SJCRH30 (cell line): ENCODE measurements at regions not wholly inside any gene's neighbourhood (a gene's known extent, or its start where the extent isn't known, plus 50 kb on each side); places are given as distances from the start of the nearest gene placed in this dataset.

Experiments
- DNase-seq, 2 experiments: peaks; one replicate each; pipeline ENCODE4 v3.0.0-alpha.2; 2015 to 2020
- H3K27ac ChIP-seq: fragments of 250-450 bp; sonication (Bioruptor Pico); 2 replicates; pipeline ENCODE4 v1.5.1; 2020; ENCODE audit warnings: mild to moderate bottlenecking, moderate library complexity
- H3K27me3 ChIP-seq: fragments of 250-450 bp; sonication (Bioruptor Pico); 2 replicates; pipeline ENCODE4 v1.5.1; 2020; ENCODE audit warnings: mild to moderate bottlenecking, moderate library complexity
- H3K36me3 ChIP-seq: fragments of 250-450 bp; sonication (Bioruptor Pico); 2 replicates; pipeline ENCODE4 v1.5.1; 2020; ENCODE audit warnings: mild to moderate bottlenecking, moderate library complexity
- H3K4me1 ChIP-seq: fragments of 250-450 bp; sonication (Bioruptor Pico); 2 replicates; pipeline ENCODE4 v1.5.1; 2020; ENCODE audit warnings: mild to moderate bottlenecking, moderate library complexity
- H3K4me3 ChIP-seq: fragments of 250-450 bp; sonication (Bioruptor Pico); 2 replicates; pipeline ENCODE4 v1.5.1; 2020; ENCODE audit warnings: mild to moderate bottlenecking, moderate library complexity
- H3K9me3 ChIP-seq: fragments of 250-450 bp; sonication (Bioruptor Pico); replicated peaks from 2 replicates; pipeline ENCODE4 v1.5.1; 2020; ENCODE audit warnings: mild to moderate bottlenecking, moderate library complexity

- H3K4me1 ChIP-seq, result no peaks in the 10 kb centered on the region
- H3K27ac ChIP-seq, result no peak overlapping the region
- H3K4me3 ChIP-seq, result no peak overlapping the region
- H3K9me3 ChIP-seq, result no peaks in the 10 kb centered on the region
- no peaks in the 10 kb centered on the region for H3K27me3 ChIP-seq
- H3K36me3 ChIP-seq, result no peaks in the 10 kb centered on the region
- no peak for DNase-seq
Observed at GRCh38 chr4:134798573-134798972, 597.0 kb upstream of the PABPC4L start.

GRCh38 chr4:134787315-134787714 is 585.7 kb upstream of the PABPC4L start:
- Histone ChIP-seq H3K27ac (no peak overlapping the region), H3K36me3 (no peaks in the 10 kb centered on the region), H3K4me3 (no peak overlapping the region), H3K4me1 (no peaks in the 10 kb centered on the region), H3K27me3 (no peaks in the 10 kb centered on the region), H3K9me3 (no peaks in the 10 kb centered on the region)
- no peak for DNase-seq

GRCh38 chr4:134780244-134780643 is 578.7 kb upstream of the PABPC4L start:
- Histone ChIP-seq H3K27ac (no peak overlapping the region), H3K27me3 (no peaks in the 10 kb centered on the region), H3K4me1 (no peaks in the 10 kb centered on the region), H3K4me3 (no peak overlapping the region), H3K36me3 (no peaks in the 10 kb centered on the region), H3K9me3 (no peaks in the 10 kb centered on the region)
- DNase-seq, result no peak

- no peaks in the 10 kb centered on the region for H3K36me3 ChIP-seq
- peak in 1 of 2 experiments; percentile 34 for DNase-seq
- no peaks in the 10 kb centered on the region for H3K9me3 ChIP-seq
- H3K27ac ChIP-seq, result no peak overlapping the region
- no peaks in the 10 kb centered on the region; the same call in 1 of the 2 replicates for H3K4me1 ChIP-seq
- H3K4me3 ChIP-seq, result no peak overlapping the region
- no peaks in the 10 kb centered on the region for H3K27me3 ChIP-seq
Observed at GRCh38 chr4:134777606-134778005, 576.0 kb upstream of the PABPC4L start.

- peak; percentile 68 to 79 for DNase-seq
- Histone ChIP-seq H3K9me3 (no peaks in the 10 kb centered on the region), H3K4me1 (no peaks in the 10 kb centered on the region; the same call in none of the 2 replicates), H3K27ac (peak overlapping the region; percentile 10; the same call in 1 of the 2 replicates), H3K4me3 (no peak overlapping the region), H3K27me3 (no peaks in the 10 kb centered on the region), H3K36me3 (no peaks in the 10 kb centered on the region)
Observed at GRCh38 chr4:134773497-134774000, 572.0 kb upstream of the PABPC4L start.

GRCh38 chr4:134762053-134762452 is 560.5 kb upstream of the PABPC4L start:
- Histone ChIP-seq H3K27ac (no peak overlapping the region), H3K9me3 (no peaks in the 10 kb centered on the region), H3K4me1 (no peaks in the 10 kb centered on the region), H3K4me3 (no peak overlapping the region), H3K36me3 (no peaks in the 10 kb centered on the region), H3K27me3 (no peaks in the 10 kb centered on the region)
- DNase-seq, result peak in 1 of 2 experiments; percentile 27

- Histone ChIP-seq H3K9me3 (no peaks in the 10 kb centered on the region), H3K4me3 (no peak overlapping the region), H3K27ac (no peak overlapping the region), H3K4me1 (no peaks in the 10 kb centered on the region), H3K36me3 (no peaks in the 10 kb centered on the region), H3K27me3 (no peaks in the 10 kb centered on the region)
- no peak for DNase-seq
Observed at GRCh38 chr4:134756421-134756820, 554.8 kb upstream of the PABPC4L start.

- DNase-seq, result no peak
- Histone ChIP-seq H3K27me3 (no peaks in the 10 kb centered on the region), H3K4me1 (no peaks in the 10 kb centered on the region)
Observed at GRCh38 chr4:134754301-134755019, 552.9 kb upstream of the PABPC4L start.

GRCh38 chr4:134753390-134753789 is 551.8 kb upstream of the PABPC4L start:
- no peak for DNase-seq
- Histone ChIP-seq H3K4me1 (no peaks in the 10 kb centered on the region), H3K27me3 (no peaks in the 10 kb centered on the region), H3K36me3 (no peaks in the 10 kb centered on the region), H3K27ac (no peak overlapping the region), H3K9me3 (no peaks in the 10 kb centered on the region), H3K4me3 (no peak overlapping the region)

More at GRCh38 chr4:134754301-134755019, 552.9 kb upstream of the PABPC4L start:
- H3K27ac ChIP-seq, result no peak overlapping the region
- no peak overlapping the region for H3K4me3 ChIP-seq
- no peaks in the 10 kb centered on the region for H3K36me3 ChIP-seq
- no peaks in the 10 kb centered on the region for H3K9me3 ChIP-seq

GRCh38 chr4:134747108-134747805 is 545.7 kb upstream of the PABPC4L start:
- Histone ChIP-seq H3K36me3 (no peaks in the 10 kb centered on the region), H3K4me3 (no peak overlapping the region), H3K27ac (no peak overlapping the region), H3K4me1 (no peaks in the 10 kb centered on the region), H3K9me3 (no peaks in the 10 kb centered on the region), H3K27me3 (no peaks in the 10 kb centered on the region)
- no peak for DNase-seq

GRCh38 chr4:134740290-134740689 is 538.7 kb upstream of the PABPC4L start:
- Histone ChIP-seq H3K27me3 (no peaks in the 10 kb centered on the region), H3K4me1 (no peaks in the 10 kb centered on the region), H3K4me3 (no peak overlapping the region), H3K9me3 (no peaks in the 10 kb centered on the region), H3K27ac (no peak overlapping the region), H3K36me3 (no peaks in the 10 kb centered on the region)
- DNase-seq, result no peak

GRCh38 chr4:134735901-134736300 is 534.3 kb upstream of the PABPC4L start:
- H3K4me3 ChIP-seq, result no peak overlapping the region
- H3K27ac ChIP-seq, result no peak overlapping the region
- H3K27me3 ChIP-seq, result no peaks in the 10 kb centered on the region
- H3K36me3 ChIP-seq, result no peaks in the 10 kb centered on the region
- no peaks in the 10 kb centered on the region for H3K4me1 ChIP-seq
- DNase-seq, result no peak
- no peaks in the 10 kb centered on the region for H3K9me3 ChIP-seq

GRCh38 chr4:134727696-134728095 is 526.1 kb upstream of the PABPC4L start:
- Histone ChIP-seq H3K9me3 (no peaks in the 10 kb centered on the region), H3K27ac (no peak overlapping the region), H3K27me3 (no peaks in the 10 kb centered on the region), H3K36me3 (no peaks in the 10 kb centered on the region), H3K4me1 (no peaks in the 10 kb centered on the region), H3K4me3 (no peak overlapping the region)
- no peak for DNase-seq

GRCh38 chr4:134722306-134722705 is 520.7 kb upstream of the PABPC4L start:
- Histone ChIP-seq H3K27ac (no peak overlapping the region), H3K4me3 (no peak overlapping the region), H3K4me1 (no peaks in the 10 kb centered on the region), H3K27me3 (no peaks in the 10 kb centered on the region), H3K9me3 (no peaks in the 10 kb centered on the region), H3K36me3 (no peaks in the 10 kb centered on the region)
- DNase-seq, result no peak

GRCh38 chr4:134720030-134720429 is 518.4 kb upstream of the PABPC4L start:
- no peak for DNase-seq
- no peaks in the 10 kb centered on the region for H3K27me3 ChIP-seq
- no peaks in the 10 kb centered on the region for H3K9me3 ChIP-seq
- no peaks in the 10 kb centered on the region for H3K4me1 ChIP-seq
- no peak overlapping the region for H3K4me3 ChIP-seq
- no peak overlapping the region for H3K27ac ChIP-seq
- no peaks in the 10 kb centered on the region for H3K36me3 ChIP-seq
